Mammary epithelial cell (primary cell): ENCODE measurements at regions not wholly inside any gene's neighbourhood (a gene's known extent, or its start where the extent isn't known, plus 50 kb on each side); places are given as distances from the start of the nearest gene placed in this dataset.

Experiments used
- CTCF ChIP-seq, 2 donors: IDR thresholded peaks in 1 of 2; conservative IDR thresholded peaks in 1 of 2; 2 replicates each; pipeline ENCODE4 v1.5.1; 2011 to 2012; ENCODE audit warnings: inconsistent platforms in 2 of 2, low read length in 2 of 2, mild to moderate bottlenecking in 2 of 2, control low read depth in 1 of 2, low read depth in 1 of 2; ENCODE audit not compliant: insufficient read depth in 1 of 2; ENCODE audit errors: extremely low read depth in 1 of 2
- EZH2 ChIP-seq: IDR thresholded peaks from 2 replicates; pipeline ENCODE4 v1.6.1; 2012; ENCODE audit warnings: low read length, inconsistent platforms, borderline replicate concordance

- TF ChIP-seq EZH2, result no peak
- no peak for TF ChIP-seq CTCF (conservative IDR thresholded peaks at IDR 0.05 in 1 of 2, IDR thresholded peaks at IDR 0.05 in 1 of 2; ENCODE audit: extremely low read depth in 1 of 2, insufficient read depth in 1 of 2, low read depth in 1 of 2, low read length in 2 of 2)
Measured at GRCh38 chr3:8220291-8220690, 281.3 kb upstream of the LMCD1 start.
